ENCODE measurements at regions not wholly inside any gene's neighbourhood (a gene's known extent, or its start where the extent isn't known, plus 50 kb on each side); places are given as distances from the start of the nearest gene placed in this dataset.

DNA sequence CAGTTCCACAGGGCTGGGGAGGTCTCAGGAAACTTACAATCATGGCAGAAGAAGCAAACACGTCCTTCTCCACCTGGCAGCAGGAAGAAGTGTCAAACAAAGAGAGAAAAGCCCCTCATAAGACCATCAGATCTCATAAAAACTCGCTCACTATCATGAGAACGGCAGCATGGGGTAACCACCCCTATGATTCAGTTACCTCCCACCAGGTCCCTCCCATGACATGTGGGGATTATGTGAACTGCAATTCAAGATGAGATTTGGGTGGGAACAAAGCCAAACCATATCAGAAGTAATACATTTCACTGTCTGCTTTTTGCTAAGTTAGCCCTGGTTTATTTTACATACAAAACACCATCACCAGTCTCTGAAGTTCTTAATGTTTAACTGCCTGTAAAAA lies 68.5 kb downstream of the RBM11 start:
- TF ChIP-seq, protein P1, sequence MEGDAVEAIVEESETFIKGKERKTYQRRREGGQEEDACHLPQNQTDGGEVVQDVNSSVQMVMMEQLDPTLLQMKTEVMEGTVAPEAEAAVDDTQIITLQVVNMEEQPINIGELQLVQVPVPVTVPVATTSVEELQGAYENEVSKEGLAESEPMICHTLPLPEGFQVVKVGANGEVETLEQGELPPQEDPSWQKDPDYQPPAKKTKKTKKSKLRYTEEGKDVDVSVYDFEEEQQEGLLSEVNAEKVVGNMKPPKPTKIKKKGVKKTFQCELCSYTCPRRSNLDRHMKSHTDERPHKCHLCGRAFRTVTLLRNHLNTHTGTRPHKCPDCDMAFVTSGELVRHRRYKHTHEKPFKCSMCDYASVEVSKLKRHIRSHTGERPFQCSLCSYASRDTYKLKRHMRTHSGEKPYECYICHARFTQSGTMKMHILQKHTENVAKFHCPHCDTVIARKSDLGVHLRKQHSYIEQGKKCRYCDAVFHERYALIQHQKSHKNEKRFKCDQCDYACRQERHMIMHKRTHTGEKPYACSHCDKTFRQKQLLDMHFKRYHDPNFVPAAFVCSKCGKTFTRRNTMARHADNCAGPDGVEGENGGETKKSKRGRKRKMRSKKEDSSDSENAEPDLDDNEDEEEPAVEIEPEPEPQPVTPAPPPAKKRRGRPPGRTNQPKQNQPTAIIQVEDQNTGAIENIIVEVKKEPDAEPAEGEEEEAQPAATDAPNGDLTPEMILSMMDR (conservative IDR thresholded peaks at IDR 0.05; ENCODE audit: low read depth, low read length), result no peak
- TF ChIP-seq EZH2phosphoT487 (IDR thresholded peaks at IDR 0.05; ENCODE audit: borderline replicate concordance, low read length), result no peak

Data from PC-3 (cell line).